ENCODE measurements at regions not wholly inside any gene's neighbourhood (a gene's known extent, or its start where the extent isn't known, plus 50 kb on each side); places are given as distances from the start of the nearest gene placed in this dataset.

DNA sequence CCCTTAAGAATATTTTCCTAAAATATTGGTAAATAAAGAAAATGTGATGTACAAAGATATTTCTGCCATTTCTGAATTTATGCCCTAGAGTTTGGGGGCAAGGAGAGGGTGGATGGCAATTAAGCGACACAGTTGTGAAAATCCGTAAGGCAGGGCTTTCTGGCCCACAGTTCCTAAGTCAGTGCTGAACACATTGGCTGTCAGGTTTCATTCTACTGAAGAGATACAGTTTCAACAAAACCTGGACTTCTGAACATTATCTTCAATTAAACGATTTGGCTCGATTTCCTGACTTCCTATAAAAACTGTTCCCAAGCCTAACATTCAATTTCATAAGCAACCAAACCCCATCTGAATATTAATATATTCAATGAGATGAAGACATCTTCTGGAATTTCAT is 61.1 kb upstream of the NEBL start:
- Histone ChIP-seq H3K4me3 (no peak overlapping the region), H3K4me1 (no peaks in the 10 kb centered on the region), H3K36me3 (ENCODE audit: low read depth, missing control alignments) (no peaks in the 10 kb centered on the region), H3K27ac (no peak overlapping the region), H3K9me3 (no peaks in the 10 kb centered on the region), H3K27me3 (no peaks in the 10 kb centered on the region)
- DNase-seq, result no peak
- 83 to 87% methylated on average over 4 of the region's 4 CpGs for WGBS, 2 donors
- intact Hi-C loops (cut with DNase I; ENCODE audit: low total_unique reads), result no loop called here
- TF ChIP-seq, protein P1, sequence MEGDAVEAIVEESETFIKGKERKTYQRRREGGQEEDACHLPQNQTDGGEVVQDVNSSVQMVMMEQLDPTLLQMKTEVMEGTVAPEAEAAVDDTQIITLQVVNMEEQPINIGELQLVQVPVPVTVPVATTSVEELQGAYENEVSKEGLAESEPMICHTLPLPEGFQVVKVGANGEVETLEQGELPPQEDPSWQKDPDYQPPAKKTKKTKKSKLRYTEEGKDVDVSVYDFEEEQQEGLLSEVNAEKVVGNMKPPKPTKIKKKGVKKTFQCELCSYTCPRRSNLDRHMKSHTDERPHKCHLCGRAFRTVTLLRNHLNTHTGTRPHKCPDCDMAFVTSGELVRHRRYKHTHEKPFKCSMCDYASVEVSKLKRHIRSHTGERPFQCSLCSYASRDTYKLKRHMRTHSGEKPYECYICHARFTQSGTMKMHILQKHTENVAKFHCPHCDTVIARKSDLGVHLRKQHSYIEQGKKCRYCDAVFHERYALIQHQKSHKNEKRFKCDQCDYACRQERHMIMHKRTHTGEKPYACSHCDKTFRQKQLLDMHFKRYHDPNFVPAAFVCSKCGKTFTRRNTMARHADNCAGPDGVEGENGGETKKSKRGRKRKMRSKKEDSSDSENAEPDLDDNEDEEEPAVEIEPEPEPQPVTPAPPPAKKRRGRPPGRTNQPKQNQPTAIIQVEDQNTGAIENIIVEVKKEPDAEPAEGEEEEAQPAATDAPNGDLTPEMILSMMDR (IDR thresholded peaks at IDR 0.05), result no peak

DNA sequence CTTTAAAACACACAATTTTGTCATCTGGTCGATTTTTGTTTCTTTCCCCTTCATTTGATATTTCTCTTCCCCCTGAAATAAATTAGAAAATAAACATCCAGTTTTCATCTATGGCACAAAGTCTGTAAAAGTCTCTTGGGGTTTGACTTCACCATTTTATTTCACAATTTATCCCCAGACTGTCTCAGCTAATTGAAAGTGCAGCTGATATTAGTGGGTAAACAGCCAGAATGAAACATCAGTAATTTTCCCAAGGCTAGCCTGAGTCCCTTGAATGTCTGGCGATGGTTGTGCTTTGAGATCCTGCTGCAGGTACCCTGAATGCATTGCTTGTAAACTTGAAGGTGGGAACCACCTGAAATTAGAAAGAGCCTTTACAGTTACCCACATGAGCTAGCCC is 60.6 kb upstream of the NEBL start:
- Histone ChIP-seq H3K4me3 (no peak overlapping the region), H3K4me1 (no peaks in the 10 kb centered on the region), H3K9me3 (no peaks in the 10 kb centered on the region), H3K36me3 (ENCODE audit: low read depth, missing control alignments) (no peaks in the 10 kb centered on the region), H3K27me3 (no peaks in the 10 kb centered on the region), H3K27ac (no peak overlapping the region)
- TF ChIP-seq, protein P1 (IDR thresholded peaks at IDR 0.05), result no peak
- no peak for TF ChIP-seq POLR2A (IDR thresholded peaks at IDR 0.05)
- DNase-seq, result no peak
- 80 to 82% methylated on average over 2 of the region's 2 CpGs for WGBS, 2 donors
- intact Hi-C loops (cut with DNase I; ENCODE audit: low total_unique reads), result no loop called here

DNA sequence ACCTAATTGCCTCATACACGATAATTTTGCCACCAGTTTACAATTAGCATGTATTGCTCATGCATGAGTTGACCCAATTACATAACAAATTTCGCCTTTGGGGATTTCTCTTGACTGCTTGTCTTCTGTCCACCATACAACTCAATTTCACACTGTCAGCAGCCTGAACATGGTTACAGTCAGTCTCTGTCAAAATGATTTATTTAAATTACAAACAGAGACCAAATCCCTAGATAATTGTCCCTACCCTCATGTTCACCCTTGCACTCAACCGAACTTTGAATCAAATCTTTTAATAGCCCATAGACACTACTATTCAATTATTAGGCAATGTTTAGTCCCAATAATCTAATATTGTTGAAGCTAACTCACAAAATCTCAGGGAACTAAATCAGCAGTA is 59.7 kb upstream of the NEBL start:
- 82 to 90% methylated on average over 3 of the region's 3 CpGs for WGBS, 2 donors
- no peak overlapping the region for H3K27ac ChIP-seq
- no peak for DNase-seq
- H3K9me3 ChIP-seq, result no peaks in the 10 kb centered on the region
- intact Hi-C loops (cut with DNase I; ENCODE audit: low total_unique reads), result no loop called here
- H3K27me3 ChIP-seq, result no peaks in the 10 kb centered on the region
- H3K36me3 ChIP-seq (ENCODE audit: low read depth, missing control alignments), result no peaks in the 10 kb centered on the region
- H3K4me1 ChIP-seq, result no peaks in the 10 kb centered on the region
- TF ChIP-seq, protein P1 (IDR thresholded peaks at IDR 0.05), result no peak
- TF ChIP-seq POLR2A (IDR thresholded peaks at IDR 0.05), result no peak
- H3K4me3 ChIP-seq, result no peak overlapping the region

DNA sequence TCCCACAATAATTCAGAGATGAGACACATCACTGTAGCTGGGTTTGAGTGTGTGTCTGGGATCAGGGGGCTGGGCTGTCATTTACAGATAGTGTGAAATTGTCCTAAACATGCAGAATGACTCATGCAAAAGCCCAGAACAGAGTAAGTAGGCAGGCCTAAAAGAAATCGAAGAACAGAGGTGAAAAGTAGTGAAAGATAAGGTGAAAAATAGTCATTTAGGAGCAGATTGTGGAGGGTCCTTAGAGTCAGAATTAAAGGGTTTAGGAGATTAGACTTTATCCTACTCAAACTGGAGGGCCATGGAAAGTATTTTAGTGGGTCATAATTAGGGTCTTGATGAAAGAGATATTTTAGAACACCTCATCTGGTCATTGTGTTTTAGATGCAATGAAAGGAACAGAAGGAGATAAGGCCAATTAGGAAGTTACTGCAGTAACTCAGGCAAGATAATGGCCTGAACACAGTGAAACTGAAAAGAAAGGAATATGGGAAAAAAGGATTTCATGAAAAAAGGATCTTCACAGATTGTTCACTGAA is 58.3 kb upstream of the NEBL start:
- no peaks in the 10 kb centered on the region for H3K36me3 ChIP-seq (ENCODE audit: low read depth, missing control alignments)
- no peaks in the 10 kb centered on the region for H3K9me3 ChIP-seq
- no peak overlapping the region for H3K27ac ChIP-seq
- intact Hi-C loops (cut with DNase I; ENCODE audit: low total_unique reads), result no loop called here
- H3K4me1 ChIP-seq, result no peaks in the 10 kb centered on the region
- 48 to 55% methylated on average over 1 of the region's 1 CpG for WGBS, 2 donors
- no peak overlapping the region for H3K4me3 ChIP-seq
- TF ChIP-seq, protein P1 (IDR thresholded peaks at IDR 0.05), result no peak
- TF ChIP-seq POLR2A (IDR thresholded peaks at IDR 0.05), result no peak
- H3K27me3 ChIP-seq, result no peaks in the 10 kb centered on the region
- DNase-seq, result no peak

DNA sequence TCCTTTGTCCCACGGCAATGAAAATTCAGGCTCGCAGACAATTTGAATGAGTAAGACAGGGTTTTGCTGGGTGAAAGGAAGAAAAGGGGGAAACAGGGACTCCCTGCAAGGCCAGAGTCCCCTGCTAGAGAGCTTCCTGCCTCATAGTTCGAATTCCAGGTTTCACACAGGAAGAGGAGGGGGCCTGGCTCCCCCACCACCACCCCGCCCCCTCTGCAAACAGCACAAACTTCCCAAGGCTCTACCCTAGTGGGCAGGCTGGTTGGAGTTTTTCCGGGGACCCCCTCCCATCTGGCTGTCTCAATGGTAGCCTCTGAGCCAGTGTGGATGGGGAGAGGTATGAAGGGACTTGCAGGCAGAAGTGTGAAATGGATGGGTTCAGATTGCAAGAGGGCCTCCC is 57.4 kb upstream of the NEBL start:
- no peak overlapping the region for H3K27ac ChIP-seq
- 81 to 85% methylated on average over 3 to 5 of the region's 5 CpGs for WGBS, 2 donors
- DNase-seq, result no peak

More for the DNA sequence above, 57.4 kb upstream of the NEBL start:
- Histone ChIP-seq H3K36me3 (ENCODE audit: low read depth, missing control alignments) (no peaks in the 10 kb centered on the region), H3K4me3 (no peak overlapping the region), H3K27me3 (no peaks in the 10 kb centered on the region), H3K9me3 (no peaks in the 10 kb centered on the region), H3K4me1 (no peaks in the 10 kb centered on the region)
- no peak for TF ChIP-seq POLR2A (IDR thresholded peaks at IDR 0.05)
- TF ChIP-seq, protein P1 (IDR thresholded peaks at IDR 0.05), result no peak
- intact Hi-C loops (cut with DNase I; ENCODE audit: low total_unique reads), result no loop called here
